Right hindlimb (tissue), 1 donor: ENCODE measurements at regions not wholly inside any gene's neighbourhood (a gene's known extent, or its start where the extent isn't known, plus 50 kb on each side); places are given as distances from the start of the nearest gene placed in this dataset.
"Not testable (repeated sequence)": the region's sequence is repeated elsewhere in the genome, so short reads cannot be mapped to it uniquely, and the experiment has no call there.

Experiments used
- DNase-seq: peaks from one replicate; pipeline ENCODE4 v3.0.0-alpha.2; 2018

GRCh38 chr4:159552979-159553768 is 450.3 kb downstream of the RAPGEF2 start:
- DNase-seq = no peak

- DNase-seq = no peak
These were observed 453.0 kb downstream of the RAPGEF2 start for GRCh38 chr4:159555873-159556272.

DNA sequence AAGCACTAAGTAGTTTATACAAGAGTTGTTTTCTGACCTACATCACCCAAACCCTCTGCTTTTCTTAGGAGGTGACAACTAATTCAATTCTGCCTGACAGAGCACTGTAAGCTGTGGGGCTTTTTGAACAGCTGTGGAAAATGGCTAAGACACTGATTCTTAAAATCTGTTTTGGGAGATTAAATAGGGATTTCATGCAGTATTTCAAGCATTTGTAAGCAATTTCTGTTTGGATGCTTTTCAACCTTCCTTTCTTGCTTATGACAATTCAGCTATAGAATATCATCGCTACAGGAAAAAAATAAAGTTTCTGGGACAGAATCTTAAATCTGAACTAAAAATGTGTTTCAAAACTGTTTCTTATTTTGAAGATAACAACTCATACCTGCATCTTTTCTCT is 459.5 kb downstream of the RAPGEF2 start:
- DNase-seq = no peak

DNA sequence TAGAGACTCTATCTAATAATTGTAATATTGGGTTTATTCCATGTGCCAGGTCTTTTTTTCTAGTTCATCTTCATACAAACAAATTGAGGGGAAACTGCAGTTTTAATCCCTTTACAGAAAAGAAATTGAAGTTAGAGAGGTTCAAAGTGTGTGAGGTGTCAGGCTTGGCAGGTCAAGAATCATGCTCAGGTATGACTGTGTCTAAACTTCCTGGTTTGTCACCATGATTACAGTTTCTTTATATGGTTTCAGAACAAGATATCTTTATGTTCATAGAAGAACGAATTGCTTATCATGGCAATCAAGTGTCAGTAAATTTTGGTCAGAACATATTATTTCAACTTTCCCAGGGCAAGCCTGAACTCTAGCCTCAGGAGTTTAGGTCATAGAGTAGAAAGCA is 460.4 kb downstream of the RAPGEF2 start:
- DNase-seq = no peak

GRCh38 chr4:159564615-159565014 is 461.7 kb downstream of the RAPGEF2 start:
- no peak for DNase-seq

- no peak for DNase-seq
These were observed 463.9 kb downstream of the RAPGEF2 start for GRCh38 chr4:159566786-159567185.

DNA sequence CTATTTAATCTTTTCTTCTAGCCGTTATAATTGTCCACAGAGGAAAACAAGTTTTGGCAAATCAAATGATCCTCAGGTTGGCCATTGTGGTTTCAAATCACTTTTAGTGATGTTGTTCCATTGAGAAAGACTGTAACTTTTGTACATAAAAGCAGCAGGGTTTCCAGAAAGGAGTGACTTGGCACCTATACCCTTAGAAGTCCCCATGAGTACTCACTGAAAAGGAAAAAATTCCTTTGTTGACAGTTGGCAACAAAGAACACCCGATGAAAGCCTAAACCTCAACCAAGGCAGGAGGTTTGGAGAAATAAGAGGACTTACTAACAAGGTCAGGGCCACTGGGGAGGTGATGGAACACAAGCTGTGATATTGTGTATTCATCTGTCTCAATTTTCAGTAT is 474.4 kb downstream of the RAPGEF2 start:
- no peak for DNase-seq

DNA sequence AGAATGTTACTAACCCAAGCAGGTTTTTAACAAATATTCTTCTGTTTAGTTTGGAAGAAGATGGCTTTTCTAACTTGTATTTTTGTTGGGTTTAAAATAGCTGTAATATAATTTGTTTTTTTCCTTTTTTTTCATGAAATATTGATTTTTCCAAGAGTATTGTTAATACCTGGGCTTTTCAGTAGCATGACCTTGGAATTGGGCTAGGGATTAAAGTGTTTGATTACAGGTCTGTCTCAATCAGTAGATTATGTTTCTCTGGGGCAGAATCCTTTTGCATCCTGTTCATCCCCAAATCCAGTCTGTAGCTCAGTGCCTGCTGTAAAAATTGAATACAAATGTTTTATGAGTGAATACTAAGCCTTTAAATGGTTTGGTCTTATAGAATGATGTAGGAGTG is 479.8 kb downstream of the RAPGEF2 start:
- no peak for DNase-seq

DNA sequence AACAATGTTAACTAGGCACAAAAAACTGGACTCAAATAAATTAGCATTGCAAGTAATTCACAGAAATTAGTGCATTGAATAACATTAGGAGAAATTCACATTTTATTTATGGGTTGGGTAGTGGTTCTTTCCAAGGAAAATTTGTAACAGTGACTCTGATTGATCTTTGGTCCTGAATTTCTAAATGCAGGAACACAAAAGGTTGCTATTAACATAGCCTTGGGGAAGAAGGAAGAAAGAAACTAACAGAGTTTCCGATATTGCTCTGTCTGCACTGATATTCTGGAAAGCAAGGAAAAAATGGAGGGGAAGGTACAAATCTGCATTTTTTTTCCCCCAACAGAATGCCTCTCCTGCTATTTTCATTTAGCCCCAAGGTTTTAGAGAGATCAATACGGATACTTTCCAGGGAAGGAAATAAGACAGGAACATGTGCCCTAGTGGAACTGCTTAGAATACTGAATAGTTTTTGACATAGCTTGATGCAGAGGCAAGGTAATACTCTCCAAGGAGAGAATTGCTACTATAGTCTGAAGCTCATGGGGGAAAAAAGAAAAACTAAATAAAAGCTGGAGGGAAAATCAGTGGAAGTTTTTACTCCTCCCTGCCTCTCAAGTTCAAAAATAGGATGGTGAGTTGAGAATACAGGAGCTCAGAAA is 490.1 kb downstream of the RAPGEF2 start:
- no peak for DNase-seq

GRCh38 chr4:159593681-159594080 is 490.8 kb downstream of the RAPGEF2 start:
- DNase-seq = no peak

- no peak for DNase-seq
These were observed 491.7 kb downstream of the RAPGEF2 start for GRCh38 chr4:159594576-159594975.

- DNase-seq = not testable (repeated sequence)
These were observed 492.2 kb downstream of the RAPGEF2 start for GRCh38 chr4:159595101-159595500.

- DNase-seq = no peak
These were observed 495.7 kb downstream of the RAPGEF2 start for GRCh38 chr4:159598602-159599001.

- no peak for DNase-seq
These were observed 497.2 kb downstream of the RAPGEF2 start for GRCh38 chr4:159600061-159600460.

GRCh38 chr4:159604781-159605180 is 501.9 kb downstream of the RAPGEF2 start:
- no peak for DNase-seq

GRCh38 chr4:159606835-159607234 is 504.0 kb downstream of the RAPGEF2 start:
- no peak for DNase-seq

DNA sequence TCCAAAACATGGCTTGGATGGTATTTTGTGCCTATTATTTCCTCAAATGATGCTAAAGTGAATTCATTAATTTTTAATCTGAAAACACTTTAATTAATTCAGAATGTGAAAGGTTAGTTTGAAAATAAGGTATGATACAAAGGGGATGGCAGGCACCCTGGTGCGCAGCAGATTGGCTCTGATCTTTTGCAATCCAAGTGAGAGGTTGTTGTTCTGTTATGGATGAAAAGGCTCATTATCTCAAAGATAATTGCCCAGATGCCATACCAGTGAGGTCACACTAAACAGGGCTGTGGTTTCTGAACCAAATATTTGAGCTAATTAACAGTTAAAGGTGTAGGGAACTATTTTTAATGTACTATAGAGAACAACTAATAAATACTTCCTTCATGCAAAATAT is 504.9 kb downstream of the RAPGEF2 start:
- DNase-seq = no peak

- no peak for DNase-seq
These were observed 505.6 kb downstream of the RAPGEF2 start for GRCh38 chr4:159608436-159608835.

GRCh38 chr4:159632031-159632430 is 529.2 kb downstream of the RAPGEF2 start:
- no peak for DNase-seq

GRCh38 chr4:159639671-159640323 is 536.9 kb downstream of the RAPGEF2 start:
- no peak for DNase-seq

GRCh38 chr4:159649237-159649636 is 546.4 kb downstream of the RAPGEF2 start:
- DNase-seq = no peak

DNA sequence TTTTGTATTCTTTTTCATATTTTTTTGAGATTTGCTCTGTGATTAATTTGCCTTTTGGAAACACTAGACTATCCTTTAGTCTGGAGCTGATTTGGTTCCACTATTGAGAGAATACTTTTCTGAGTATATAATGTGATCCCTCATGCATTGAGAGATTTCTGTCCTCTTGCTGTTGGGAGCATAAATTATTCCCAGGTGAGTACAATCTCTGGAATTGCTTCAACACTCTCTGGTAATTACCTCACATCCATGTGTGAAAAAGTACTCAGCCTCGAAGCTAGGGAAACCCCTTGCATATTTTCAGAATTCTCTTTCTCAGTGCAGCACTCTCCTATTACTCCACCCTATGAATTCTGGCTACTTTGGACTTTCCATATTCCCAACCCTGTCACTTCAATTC is 550.0 kb downstream of the RAPGEF2 start:
- DNase-seq = no peak

- no peak for DNase-seq
These were observed 552.7 kb downstream of the RAPGEF2 start for GRCh38 chr4:159655547-159655946.

DNA sequence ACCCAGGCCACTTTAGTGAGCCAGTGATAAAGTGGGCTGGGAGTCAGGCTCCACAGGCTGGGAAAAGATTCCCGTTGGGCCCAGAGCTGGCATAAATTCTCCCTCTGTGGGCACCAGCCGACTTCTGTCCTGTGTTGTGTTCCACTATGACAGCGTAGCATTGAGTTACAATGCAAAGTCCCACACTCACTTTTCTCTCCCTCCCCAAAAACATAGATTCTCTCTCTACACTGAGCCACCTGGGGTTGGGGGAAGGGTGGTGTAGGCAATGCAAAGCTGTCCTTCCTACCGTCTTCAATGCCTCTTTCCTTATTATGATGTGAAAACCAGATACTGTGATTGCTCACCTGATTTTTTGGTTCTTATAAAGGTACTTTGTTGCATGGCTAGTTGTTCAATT is 566.2 kb downstream of the RAPGEF2 start:
- DNase-seq = no peak
